ENCODE measurements at regions not wholly inside any gene's neighbourhood (a gene's known extent, or its start where the extent isn't known, plus 50 kb on each side); places are given as distances from the start of the nearest gene placed in this dataset.

DNA sequence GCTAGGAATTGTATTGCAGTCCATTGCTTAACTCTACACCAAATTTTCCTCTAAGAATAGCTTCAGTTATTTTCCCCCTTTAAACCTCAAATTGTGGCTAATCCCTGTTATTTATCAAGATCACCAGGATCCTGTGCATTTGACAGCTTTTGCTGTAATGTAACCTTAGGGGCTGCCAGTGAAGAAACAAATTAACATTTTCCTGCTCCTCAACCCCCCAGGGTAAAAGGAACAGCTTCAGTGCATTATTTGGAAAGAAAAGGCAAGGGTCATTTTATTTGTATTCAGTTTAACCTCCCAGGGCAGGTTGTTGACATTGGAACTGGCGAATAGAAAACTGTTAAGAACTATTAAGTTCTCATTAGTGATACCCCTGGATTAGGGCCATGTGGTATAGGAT is 57.0 kb downstream of the PCDH20 start:
- H4K20me1 ChIP-seq (ENCODE audit: control insufficient read depth, insufficient read depth, low read depth, low read length), result no peaks in the 10 kb centered on the region
- H3K27ac ChIP-seq (ENCODE audit: low read depth, low read length), result no peak overlapping the region
- H3K4me2 ChIP-seq (ENCODE audit: low read length), result no peak overlapping the region
- H3F3A ChIP-seq (ENCODE audit: control insufficient read depth, insufficient read depth), result no peaks in the 10 kb centered on the region
- TF ChIP-seq, protein P1, sequence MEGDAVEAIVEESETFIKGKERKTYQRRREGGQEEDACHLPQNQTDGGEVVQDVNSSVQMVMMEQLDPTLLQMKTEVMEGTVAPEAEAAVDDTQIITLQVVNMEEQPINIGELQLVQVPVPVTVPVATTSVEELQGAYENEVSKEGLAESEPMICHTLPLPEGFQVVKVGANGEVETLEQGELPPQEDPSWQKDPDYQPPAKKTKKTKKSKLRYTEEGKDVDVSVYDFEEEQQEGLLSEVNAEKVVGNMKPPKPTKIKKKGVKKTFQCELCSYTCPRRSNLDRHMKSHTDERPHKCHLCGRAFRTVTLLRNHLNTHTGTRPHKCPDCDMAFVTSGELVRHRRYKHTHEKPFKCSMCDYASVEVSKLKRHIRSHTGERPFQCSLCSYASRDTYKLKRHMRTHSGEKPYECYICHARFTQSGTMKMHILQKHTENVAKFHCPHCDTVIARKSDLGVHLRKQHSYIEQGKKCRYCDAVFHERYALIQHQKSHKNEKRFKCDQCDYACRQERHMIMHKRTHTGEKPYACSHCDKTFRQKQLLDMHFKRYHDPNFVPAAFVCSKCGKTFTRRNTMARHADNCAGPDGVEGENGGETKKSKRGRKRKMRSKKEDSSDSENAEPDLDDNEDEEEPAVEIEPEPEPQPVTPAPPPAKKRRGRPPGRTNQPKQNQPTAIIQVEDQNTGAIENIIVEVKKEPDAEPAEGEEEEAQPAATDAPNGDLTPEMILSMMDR (IDR thresholded peaks at IDR 0.05; ENCODE audit: low read depth, low read length, poor library complexity, severe bottlenecking), result no peak
- no peak for TF ChIP-seq EZH2phosphoT487 (IDR thresholded peaks at IDR 0.05; ENCODE audit: borderline replicate concordance, low read length)
- no peaks in the 10 kb centered on the region for H3K27me3 ChIP-seq (ENCODE audit: control insufficient read depth, low read length)
- H3K9me2 ChIP-seq (replicated peaks; ENCODE audit: control insufficient read depth, low read length), result no peaks in the 10 kb centered on the region
- no peaks in the 10 kb centered on the region for H3K4me1 ChIP-seq (ENCODE audit: control insufficient read depth, low read length)
- no peaks in the 10 kb centered on the region for H3K36me3 ChIP-seq (ENCODE audit: control insufficient read depth, low read length)
- no peak overlapping the region for H3K4me3 ChIP-seq (ENCODE audit: low read length)
- H3K79me2 ChIP-seq (ENCODE audit: control insufficient read depth, low read length), result no peaks in the 10 kb centered on the region
- H3K9me3 ChIP-seq (ENCODE audit: control insufficient read depth, insufficient read depth, low read length), result no peaks in the 10 kb centered on the region

DNA sequence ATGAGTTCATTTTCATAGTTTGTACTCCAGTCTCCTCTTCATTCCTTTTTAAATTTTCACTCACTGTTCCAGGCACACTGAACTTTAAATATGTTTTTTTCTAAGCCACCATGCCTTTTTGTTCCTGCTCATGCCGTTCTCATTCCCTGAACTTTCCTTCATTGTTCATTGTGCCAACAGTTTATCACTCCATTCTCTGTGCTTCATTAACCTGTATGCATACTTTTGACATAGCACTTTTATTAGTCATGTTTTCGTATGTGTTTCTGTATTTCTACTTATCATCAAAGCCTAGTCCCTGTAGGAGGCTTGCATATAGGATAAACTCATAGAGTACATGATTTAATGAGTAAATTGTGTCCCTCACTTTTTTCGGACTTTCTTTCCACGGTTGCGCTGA is 65.3 kb downstream of the PCDH20 start:
- no peaks in the 10 kb centered on the region for H4K20me1 ChIP-seq (ENCODE audit: control insufficient read depth, insufficient read depth, low read depth, low read length)
- H3K4me2 ChIP-seq (ENCODE audit: low read length), result no peak overlapping the region
- no peaks in the 10 kb centered on the region for H3K36me3 ChIP-seq (ENCODE audit: control insufficient read depth, low read length)
- no peak overlapping the region for H3K27ac ChIP-seq (ENCODE audit: low read depth, low read length)
- H3K79me2 ChIP-seq (ENCODE audit: control insufficient read depth, low read length), result no peaks in the 10 kb centered on the region
- no peaks in the 10 kb centered on the region for H3K9me3 ChIP-seq (ENCODE audit: control insufficient read depth, insufficient read depth, low read length)
- no peak for TF ChIP-seq EZH2phosphoT487 (IDR thresholded peaks at IDR 0.05; ENCODE audit: borderline replicate concordance, low read length)
- TF ChIP-seq, protein P1 (IDR thresholded peaks at IDR 0.05; ENCODE audit: low read depth, low read length, poor library complexity, severe bottlenecking), result no peak
- no peaks in the 10 kb centered on the region for H3K27me3 ChIP-seq (ENCODE audit: control insufficient read depth, low read length)
- H3K4me1 ChIP-seq (ENCODE audit: control insufficient read depth, low read length), result no peaks in the 10 kb centered on the region
- H3K9me2 ChIP-seq (replicated peaks; ENCODE audit: control insufficient read depth, low read length), result no peaks in the 10 kb centered on the region
- no peak overlapping the region for H3K4me3 ChIP-seq (ENCODE audit: low read length)
- H3F3A ChIP-seq (ENCODE audit: control insufficient read depth, insufficient read depth), result no peaks in the 10 kb centered on the region

DNA sequence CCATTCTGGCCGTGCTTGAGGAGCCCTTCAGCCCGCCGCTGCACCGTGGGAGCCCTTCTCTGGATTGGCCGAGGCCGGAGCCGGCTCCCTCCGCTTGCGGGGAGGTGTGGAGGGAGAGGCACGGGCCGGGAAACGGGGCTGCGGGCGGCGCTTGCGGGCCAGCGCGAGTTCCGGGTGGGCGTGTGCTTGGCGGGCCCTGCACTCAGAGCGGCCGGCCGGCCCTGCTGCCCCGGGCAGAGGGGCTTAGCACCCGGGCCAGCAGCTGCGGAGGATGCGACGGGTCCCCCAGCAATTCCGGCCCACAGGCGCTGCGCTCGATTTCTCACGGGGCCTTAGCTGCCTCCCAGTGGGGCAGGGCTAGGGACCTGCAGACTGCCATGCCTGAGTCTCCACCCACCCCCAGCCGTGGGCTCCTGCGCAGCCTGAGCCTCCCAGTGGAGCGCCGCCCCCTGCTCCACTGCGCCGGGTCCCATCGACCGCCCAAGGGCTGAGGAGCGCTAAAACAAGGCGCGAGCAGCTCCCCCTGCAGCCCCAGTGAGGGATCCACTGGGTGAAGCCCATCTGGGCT is 76.5 kb downstream of the PCDH20 start:
- Histone ChIP-seq H3K4me2 (ENCODE audit: low read length) (no peak overlapping the region), H3K9me2 (replicated peaks; ENCODE audit: control insufficient read depth, low read length) (no peaks in the 10 kb centered on the region), H3K36me3 (ENCODE audit: control insufficient read depth, low read length) (no peaks in the 10 kb centered on the region), H4K20me1 (ENCODE audit: control insufficient read depth, insufficient read depth, low read depth, low read length) (no peaks in the 10 kb centered on the region), H3F3A (ENCODE audit: control insufficient read depth, insufficient read depth) (no peaks in the 10 kb centered on the region), H3K9me3 (ENCODE audit: control insufficient read depth, insufficient read depth, low read length) (no peaks in the 10 kb centered on the region; the same call in 1 of the 2 replicates), H3K27me3 (ENCODE audit: control insufficient read depth, low read length) (no peaks in the 10 kb centered on the region), H3K4me1 (ENCODE audit: control insufficient read depth, low read length) (no peaks in the 10 kb centered on the region), H3K4me3 (ENCODE audit: low read length) (no peak overlapping the region), H3K79me2 (ENCODE audit: control insufficient read depth, low read length) (no peaks in the 10 kb centered on the region), H3K27ac (ENCODE audit: low read depth, low read length) (no peak overlapping the region)
- TF ChIP-seq, protein P1 (IDR thresholded peaks at IDR 0.05; ENCODE audit: low read depth, low read length, poor library complexity, severe bottlenecking), result no peak
- no peak for TF ChIP-seq EZH2phosphoT487 (IDR thresholded peaks at IDR 0.05; ENCODE audit: borderline replicate concordance, low read length)

Measured in DOHH2 (cell line).